Activated CD8-positive, alpha-beta memory T cell treated with anti-CD3 and anti-CD28 coated beads, Interleukin-2, amount 50 U/mL, for 1 hour (primary cell): ENCODE measurements at regions not wholly inside any gene's neighbourhood (a gene's known extent, or its start where the extent isn't known, plus 50 kb on each side); places are given as distances from the start of the nearest gene placed in this dataset.

Experiments used
- DNase-seq: peaks from one replicate; pipeline ENCODE4 v3.0.0-alpha.2; 2020; ENCODE audit errors: extremely low read depth

DNA sequence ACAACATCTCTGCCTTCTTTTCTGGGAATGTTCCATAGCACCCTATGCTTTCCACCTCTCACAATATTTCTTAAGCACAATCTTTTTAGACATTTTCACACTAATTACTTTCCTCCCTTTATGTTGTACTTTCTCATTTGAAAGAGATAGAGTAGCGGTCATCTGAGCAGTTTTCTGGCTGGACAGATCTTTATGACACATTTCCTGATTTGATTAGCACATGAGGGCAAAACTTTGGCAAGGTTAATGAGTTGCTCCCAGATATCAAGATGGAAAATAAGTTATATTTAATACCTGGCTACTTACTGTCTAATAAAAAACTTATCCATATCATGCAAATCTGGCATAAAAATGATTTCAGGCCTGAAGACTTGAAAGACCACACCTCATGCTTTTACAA lies 723.9 kb downstream of the SOCS6 start:
- DNase-seq, result no peak

- DNase-seq, result no peak
These were observed 722.5 kb downstream of the SOCS6 start for GRCh38 chr18:71011389-71011788.

DNA sequence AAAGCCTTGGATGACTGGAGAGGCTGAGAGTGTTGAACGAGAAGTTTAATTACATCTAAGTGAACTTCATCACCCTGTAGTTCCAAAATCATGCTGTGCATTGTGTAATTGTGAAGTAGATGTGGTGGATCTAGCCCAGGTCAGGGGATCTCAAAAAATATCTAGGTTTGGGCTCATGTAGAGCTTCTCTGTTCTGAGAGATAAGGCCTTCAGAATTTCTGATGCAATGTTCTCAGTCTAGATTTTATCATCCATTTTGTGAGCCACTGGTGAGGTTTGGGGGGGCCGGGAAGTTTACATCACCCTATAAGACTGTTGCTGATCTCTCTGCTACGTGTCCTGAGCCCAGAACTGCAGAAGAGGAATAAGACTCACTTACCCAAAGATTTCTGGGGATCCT lies 719.4 kb downstream of the SOCS6 start:
- DNase-seq, result no peak

DNA sequence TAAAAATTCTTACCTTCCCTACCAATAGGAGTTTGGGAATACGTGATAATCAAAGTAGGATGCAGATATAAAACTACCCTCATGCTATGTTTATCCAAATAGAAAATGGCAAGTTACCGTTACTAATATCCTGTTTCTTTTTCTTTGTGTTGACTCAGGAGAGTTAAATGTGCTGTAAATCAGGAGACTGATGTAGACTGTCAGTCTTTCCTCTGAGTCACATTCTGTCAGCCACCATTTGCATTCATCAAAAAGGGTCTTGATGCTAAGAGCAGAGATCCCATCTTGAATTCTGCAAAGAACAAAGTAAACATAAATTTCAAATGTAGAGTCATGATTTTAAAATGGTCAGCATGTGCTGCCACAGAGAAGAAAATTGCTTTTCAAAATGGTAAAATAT lies 712.8 kb downstream of the SOCS6 start:
- DNase-seq, result no peak

- DNase-seq, result no peak
These were observed 709.6 kb downstream of the SOCS6 start for GRCh38 chr18:70998490-70998889.

- no peak for DNase-seq
These were observed 705.3 kb downstream of the SOCS6 start for GRCh38 chr18:70994116-70994515.

DNA sequence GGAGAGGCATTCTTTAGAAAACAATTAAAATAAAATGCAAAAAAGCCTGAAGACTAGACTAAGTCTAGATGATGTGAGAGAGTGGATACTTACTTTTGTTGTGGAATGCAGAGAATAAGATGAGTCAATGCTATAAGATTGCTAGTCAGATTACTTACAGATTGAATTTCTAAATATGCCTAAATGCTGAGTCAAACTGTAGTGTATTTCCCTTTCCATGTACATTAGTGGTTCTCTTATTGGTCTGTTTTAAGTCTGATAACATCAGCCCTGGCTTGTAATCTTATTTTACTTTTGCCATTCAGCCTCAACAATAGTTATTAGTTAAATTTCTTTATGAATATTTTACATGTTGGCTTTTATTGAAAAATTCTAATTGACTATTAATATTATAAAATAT lies 702.7 kb downstream of the SOCS6 start:
- DNase-seq, result no peak

DNA sequence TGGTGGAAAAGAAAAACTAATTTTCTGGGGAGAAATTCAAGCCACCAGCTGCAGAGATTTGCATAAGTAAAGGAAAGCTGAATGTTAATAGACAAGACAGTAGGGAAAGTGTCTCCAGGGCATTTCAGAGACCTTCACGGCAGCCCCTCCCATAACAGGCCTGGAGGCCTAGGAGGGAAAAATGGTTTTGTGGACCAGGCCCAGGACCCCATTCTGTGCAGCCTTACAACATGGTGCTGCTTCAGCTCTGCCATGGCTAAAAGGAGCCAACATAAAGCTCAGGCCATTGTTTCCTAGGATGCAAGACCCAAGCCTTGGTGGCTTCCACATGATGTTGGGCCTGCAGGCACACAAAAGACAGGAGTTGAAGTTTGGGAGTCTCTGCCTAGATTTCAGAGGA lies 697.1 kb downstream of the SOCS6 start:
- no peak for DNase-seq

- no peak for DNase-seq
These were observed 693.4 kb downstream of the SOCS6 start for GRCh38 chr18:70982292-70982691.

DNA sequence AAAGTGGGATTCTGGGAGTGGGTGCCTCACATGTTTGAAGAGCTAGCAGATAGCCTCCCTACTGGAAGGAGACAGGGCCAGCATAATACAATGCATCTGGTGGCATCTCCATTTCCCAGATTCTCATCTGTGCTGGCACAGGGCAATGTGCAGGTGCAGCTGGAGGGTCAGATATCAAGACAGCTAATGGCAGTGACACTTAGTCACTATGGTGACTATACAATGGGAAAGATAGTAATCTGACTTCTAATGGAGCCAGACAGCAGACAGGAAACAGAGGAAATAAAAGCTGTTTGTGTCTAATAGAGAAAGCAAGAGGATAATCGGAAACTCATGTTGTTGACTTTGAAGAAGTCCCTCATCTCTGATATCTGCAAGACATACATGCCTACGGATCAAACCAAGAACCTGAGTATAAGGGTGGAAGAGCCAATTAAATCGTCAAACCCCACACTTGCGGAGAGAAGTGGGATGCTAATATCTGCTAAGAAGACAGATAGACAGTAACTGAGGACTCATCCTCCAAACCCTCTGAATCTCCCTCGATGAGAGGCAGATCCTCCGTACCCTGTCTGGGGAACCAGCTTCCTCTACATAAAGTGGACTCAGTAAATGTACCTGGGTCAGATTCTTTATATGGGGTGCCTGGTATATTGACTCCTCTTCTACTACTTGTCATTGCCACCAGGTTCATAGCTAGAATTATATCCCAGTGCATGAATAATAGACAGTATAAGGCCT lies 692.7 kb downstream of the SOCS6 start:
- no peak for DNase-seq

- DNase-seq, result no peak
These were observed 684.8 kb downstream of the SOCS6 start for GRCh38 chr18:70973626-70974025.

- DNase-seq, result no peak
These were observed 677.6 kb downstream of the SOCS6 start for GRCh38 chr18:70966419-70966818.

GRCh38 chr18:70961939-70962338 lies 673.1 kb downstream of the SOCS6 start:
- DNase-seq, result no peak

DNA sequence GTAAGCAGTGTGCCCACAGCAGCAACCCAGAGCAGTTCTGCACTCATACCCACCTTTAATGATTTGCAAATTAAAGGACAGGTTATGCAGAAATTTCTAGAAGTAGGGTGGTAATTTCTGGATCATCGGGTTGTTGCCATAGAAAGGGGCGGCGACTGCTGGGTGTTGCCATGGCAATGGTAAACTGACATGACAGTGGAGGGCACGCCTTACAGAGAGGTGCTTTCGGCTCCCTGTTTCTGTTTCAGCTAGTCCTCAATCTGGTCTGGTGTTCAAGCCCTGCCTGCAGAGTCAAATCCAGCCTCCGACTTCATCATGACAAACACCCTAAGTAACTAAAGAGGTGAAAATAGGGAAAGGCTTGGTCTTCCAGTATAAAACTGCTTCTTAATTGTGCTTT lies 667.7 kb downstream of the SOCS6 start:
- DNase-seq, result no peak

GRCh38 chr18:70936160-70936559 lies 647.3 kb downstream of the SOCS6 start:
- DNase-seq, result no peak

DNA sequence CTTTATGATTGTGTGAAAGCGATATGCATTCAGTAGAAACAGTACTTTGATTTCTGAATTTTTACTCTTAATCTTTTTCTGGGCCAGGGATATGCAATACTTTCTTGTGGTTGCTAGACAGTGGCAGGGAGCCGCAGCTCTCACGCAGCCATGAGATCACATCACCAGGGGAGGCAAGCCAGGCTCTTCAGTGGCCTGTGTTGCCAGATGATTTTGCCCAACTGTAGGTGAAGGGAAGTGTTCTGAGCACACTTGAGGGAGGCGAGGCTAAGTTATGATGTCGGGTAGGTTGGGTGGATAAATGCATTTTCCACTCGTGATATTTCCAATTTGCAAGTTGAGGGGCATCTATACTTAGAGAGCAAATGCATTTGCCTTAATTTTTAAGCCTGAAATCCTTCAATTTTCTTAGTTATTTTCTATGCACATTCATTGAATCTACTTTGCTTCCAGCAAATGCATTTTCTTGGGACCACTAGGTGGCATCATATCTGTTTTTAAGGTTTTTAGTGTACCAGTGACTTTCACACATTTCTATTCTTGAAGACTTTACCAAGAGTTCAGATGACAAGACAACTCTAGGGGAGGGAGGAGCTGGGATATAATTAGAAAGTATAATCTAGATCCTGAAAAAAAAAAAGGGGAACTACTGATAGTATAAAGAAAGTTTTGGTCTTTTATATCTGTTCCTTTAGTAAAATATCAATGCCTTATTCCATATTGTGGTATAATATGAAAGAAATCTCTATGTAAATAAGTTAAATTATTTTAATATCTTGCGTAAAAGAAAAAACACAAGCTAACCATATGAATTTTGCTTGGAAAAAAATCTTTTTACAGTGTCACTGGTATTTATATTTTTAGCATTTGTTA lies 643.3 kb downstream of the SOCS6 start:
- DNase-seq, result no peak

DNA sequence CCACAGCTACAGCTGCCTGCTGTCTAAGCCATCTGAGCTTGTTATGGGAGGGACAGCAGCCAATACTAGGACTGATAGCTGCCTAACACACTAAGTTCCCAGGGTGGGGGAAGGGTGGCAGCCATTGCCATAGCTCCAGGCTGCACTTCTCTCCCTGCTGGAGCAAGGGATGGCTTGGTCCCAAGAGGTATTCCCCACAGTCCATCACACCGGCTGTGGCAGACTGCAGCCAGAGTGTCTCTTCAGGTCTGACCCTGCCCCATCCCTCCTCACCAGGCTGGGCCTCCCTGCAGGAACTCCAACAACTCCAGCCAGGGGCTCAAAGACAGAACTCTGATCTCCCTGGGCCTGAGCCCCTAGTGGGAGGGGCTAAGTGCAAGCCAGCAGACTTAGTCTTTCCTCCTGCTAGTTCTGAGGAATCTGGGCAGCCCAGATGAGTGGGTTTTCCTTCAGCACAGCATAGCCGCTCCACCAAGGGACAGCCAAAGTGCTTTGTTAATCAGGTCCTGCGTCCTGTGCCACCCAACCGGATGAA lies 632.1 kb downstream of the SOCS6 start:
- no peak for DNase-seq

- no peak for DNase-seq
These were observed 618.8 kb downstream of the SOCS6 start for GRCh38 chr18:70907673-70908072.

DNA sequence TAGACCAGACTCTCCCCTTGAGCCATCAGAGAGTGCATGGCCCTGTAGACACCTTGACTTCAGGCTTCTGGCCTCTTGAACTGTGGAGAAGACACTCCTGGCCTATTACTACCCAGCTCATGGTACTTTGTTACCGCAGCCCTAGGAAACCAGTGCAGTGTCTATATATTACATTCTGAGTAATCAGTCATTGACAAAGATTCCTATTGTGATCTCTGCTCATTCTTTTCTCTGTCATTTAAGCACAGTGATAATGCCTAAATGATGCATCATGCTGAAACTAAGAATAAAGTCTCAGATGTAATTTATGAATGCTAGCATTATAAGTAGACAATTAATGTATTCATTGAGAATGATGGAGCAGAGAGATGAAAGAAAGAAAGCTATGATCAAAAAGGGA lies 603.5 kb downstream of the SOCS6 start:
- DNase-seq, result no peak

GRCh38 chr18:70870292-70870691 lies 581.4 kb downstream of the SOCS6 start:
- DNase-seq, result no peak

DNA sequence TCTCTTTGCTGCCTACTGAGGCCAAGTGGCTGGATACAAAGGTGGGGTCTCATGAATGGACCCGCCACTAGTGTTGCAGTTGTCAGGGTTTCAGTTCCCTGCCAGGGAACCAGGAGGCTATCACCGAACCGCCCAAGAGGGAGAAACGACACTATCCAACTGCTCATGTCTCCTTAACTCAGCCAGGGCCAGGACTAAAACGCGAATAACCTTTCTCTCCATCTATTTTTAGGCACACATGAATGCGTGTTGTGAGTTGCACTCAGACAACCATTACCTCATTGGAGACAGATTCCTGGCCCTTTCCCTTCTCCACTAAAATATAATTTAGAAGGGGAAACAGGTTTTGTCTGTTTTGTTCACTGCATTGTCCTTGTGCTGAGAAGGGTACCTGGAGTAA lies 559.5 kb downstream of the SOCS6 start:
- no peak for DNase-seq

DNA sequence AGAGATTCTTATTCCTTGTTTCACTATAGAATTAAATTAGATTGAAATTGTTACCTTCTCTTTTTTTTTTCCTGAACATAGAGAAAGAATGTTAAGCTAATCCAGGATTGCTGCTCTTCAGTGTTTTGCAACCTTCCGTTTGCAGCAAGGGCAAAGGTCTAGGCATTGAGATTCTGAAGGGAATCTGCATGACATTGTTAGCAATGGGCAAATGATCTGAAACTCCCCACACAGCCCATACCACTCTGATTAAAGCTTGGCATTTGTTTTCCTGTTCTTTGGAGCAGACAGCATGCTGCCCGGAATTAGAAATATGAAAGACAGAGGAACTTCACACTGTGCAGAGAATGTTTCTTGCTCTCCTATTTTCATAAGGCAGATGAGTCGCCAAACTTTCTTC lies 551.8 kb downstream of the SOCS6 start:
- no peak for DNase-seq

- no peak for DNase-seq
These were observed 538.8 kb downstream of the SOCS6 start for GRCh38 chr18:70827632-70828031.
